ENCODE measurements at regions not wholly inside any gene's neighbourhood (a gene's known extent, or its start where the extent isn't known, plus 50 kb on each side); places are given as distances from the start of the nearest gene placed in this dataset.

GRCh38 chr2:167719410-167719809 is 528.0 kb downstream of the STK39 start:
- FAIRE-seq = no peak
- WGBS, 2 experiments (ENCODE audit: extremely low coverage in 1 of 2, insufficient coverage in 1 of 2, insufficient read length in 1 of 2, insufficient replicate concordance in 2 of 2, low coverage in 1 of 2, low lambda C conversion rate in 2 of 2, missing lambda C conversion rate in 1 of 2) = 88% methylated on average over 4 of the region's 4 CpGs; no CpG with 5 or more reads in 1 of the 2 experiments
- Histone ChIP-seq H3K4me2 (ENCODE audit: insufficient read depth in 1 of 2, low read depth in 2 of 2, low read length in 2 of 2) (no peak overlapping the region), H3K23me2 (ENCODE audit: low read depth, low read length) (no peaks in the 10 kb centered on the region), H3K27me3 (replicated peaks in 1 of 4; ENCODE audit: control insufficient read depth in 3 of 4, extremely low read depth in 1 of 4, insufficient read depth in 3 of 4, low read length in 3 of 4) (no peaks in the 10 kb centered on the region), H4K5ac (ENCODE audit: insufficient read length, low read depth, low read length) (no peak overlapping the region), H3K27ac (ENCODE audit: low read depth, low read length) (no peak overlapping the region), H3K23ac (ENCODE audit: insufficient read length) (no peak overlapping the region), H3K36me3 (ENCODE audit: control insufficient read depth in 2 of 4, insufficient read depth in 4 of 4, low read length in 3 of 4) (no peaks in the 10 kb centered on the region), H4K20me1 (replicated peaks in 1 of 2; ENCODE audit: control insufficient read depth in 1 of 2, insufficient read depth in 2 of 2, low read length in 2 of 2) (no peaks in the 10 kb centered on the region), H3K79me2 (ENCODE audit: control insufficient read depth in 1 of 2, insufficient read depth in 2 of 2, low read length in 2 of 2) (no peaks in the 10 kb centered on the region), H3K9me3 (ENCODE audit: insufficient read depth in 2 of 2, low read depth in 1 of 2, low read length in 1 of 2) (no peaks in the 10 kb centered on the region), H3K14ac (ENCODE audit: insufficient read length) (no peak overlapping the region), H2BK20ac (ENCODE audit: low read length) (no peak overlapping the region), H3K4me3 (ENCODE audit: extremely low read depth in 1 of 4, insufficient read depth in 2 of 4, low read depth in 3 of 4, low read length in 4 of 4) (no peak overlapping the region), H4K91ac (replicated peaks; ENCODE audit: insufficient read length, low read length) (no peak overlapping the region), H3K9ac (replicated peaks in 1 of 4; ENCODE audit: extremely low read depth in 1 of 4, low read depth in 3 of 4, low read length in 3 of 4) (no peak overlapping the region), H2BK120ac (replicated peaks; ENCODE audit: low read depth, low read length) (no peak overlapping the region), H2AK5ac (ENCODE audit: low read depth, low read length) (no peak overlapping the region), H2AFZ (ENCODE audit: low read length) (no peak overlapping the region), H3K4ac (replicated peaks; ENCODE audit: insufficient read length, low read depth, low read length) (no peak overlapping the region), H3K56ac (replicated peaks; ENCODE audit: insufficient read length, low read depth, low read length) (no peak overlapping the region), H3K18ac (ENCODE audit: extremely low read depth, low read length) (no peak overlapping the region), H3K79me1 (ENCODE audit: low read depth, low read length) (no peaks in the 10 kb centered on the region), H2BK12ac (ENCODE audit: low read depth, low read length) (no peak overlapping the region), H3K4me1 (replicated peaks in 1 of 4; ENCODE audit: control insufficient read depth in 3 of 4, insufficient read depth in 4 of 4, low read length in 3 of 4) (peaks cover 0 to 4% (median 0%) of the 10 kb centered on the region in 4 experiments; a peak in 2 of 7 replicates), H4K8ac (ENCODE audit: extremely low read depth, insufficient read depth, low read length) (no peak overlapping the region), H2BK5ac (ENCODE audit: low read depth, low read length) (no peak overlapping the region), H2BK15ac (ENCODE audit: low read length) (no peak overlapping the region)
- TF ChIP-seq CHD2 (IDR thresholded peaks at IDR 0.05; ENCODE audit: low read length) = no peak
- TF ChIP-seq SP1 (IDR thresholded peaks at IDR 0.05; ENCODE audit: low read depth, low read length) = no peak
- no peak for TF ChIP-seq SUZ12 (IDR thresholded peaks at IDR 0.05; ENCODE audit: low read length)
- TF ChIP-seq TAF1 (IDR thresholded peaks at IDR 0.05; ENCODE audit: low read depth, low read length) = no peak
- no peak for TF ChIP-seq CBX5 (IDR thresholded peaks at IDR 0.05; ENCODE audit: low read depth, low read length)
- TF ChIP-seq BACH1 (IDR thresholded peaks at IDR 0.05; ENCODE audit: low read length) = no peak
- no peak for TF ChIP-seq CEBPB (IDR thresholded peaks at IDR 0.05; ENCODE audit: low read depth, low read length)
- TF ChIP-seq PHF8 (conservative IDR thresholded peaks at IDR 0.05; ENCODE audit: low read depth, low read length) = no peak
- TF ChIP-seq JUND (IDR thresholded peaks at IDR 0.05; ENCODE audit: low read length) = no peak
- TF ChIP-seq BCL11A (IDR thresholded peaks at IDR 0.05; ENCODE audit: low read depth in 2 of 2, low read length in 2 of 2) = no peak
- TF ChIP-seq GTF2F1 (IDR thresholded peaks at IDR 0.05; ENCODE audit: borderline replicate concordance, low read depth, low read length) = no peak
- TF ChIP-seq POU5F1 (IDR thresholded peaks at IDR 0.05; ENCODE audit: low read depth, low read length) = no peak
- no peak for TF ChIP-seq MAX (IDR thresholded peaks at IDR 0.05)
- TF ChIP-seq EZH2 (IDR thresholded peaks at IDR 0.05; ENCODE audit: low read depth, low read length, severe bottlenecking) = no peak
- no peak for TF ChIP-seq TCF12 (IDR thresholded peaks at IDR 0.05; ENCODE audit: low read depth, low read length)
- ChIA-PET POLR2A (ENCODE audit: partially characterized antibody) (no interaction called here), CTCF (ENCODE audit: partially characterized antibody) (no interaction called here)
- no peak for DNase-seq (ENCODE audit: low read depth in 1 of 2, low spot score in 2 of 2)
